HCT116 (cell line): ENCODE measurements at regions not wholly inside any gene's neighbourhood (a gene's known extent, or its start where the extent isn't known, plus 50 kb on each side); places are given as distances from the start of the nearest gene placed in this dataset.

Experiments used
- ATAC-seq: fragments of 200-7000 bp; cut with Tn5 transposase; 2 replicates; pipeline ENCODE4 v1.9.1; 2020; ENCODE audit warnings: mild to moderate bottlenecking, moderate library complexity
- BruUV-seq: library from RNA; stranded (reverse); fragments of 400-500 nt; replicated peaks from 2 replicates; lab custom pipeline; 2021; lab: Mats Ljungman, UMichigan
- CTCF ChIA-PET: fragments of 300-600 bp; sonication (Branson Sonifier 250); formaldehyde crosslinking; loops from one replicate; lab custom pipeline; 2021; ENCODE audit warnings: antibody characterized with exemption; lab: Charles Lee
- POLR2A ChIA-PET: fragments of 300-600, 350-600 bp; sonication (Branson Sonifier 250); formaldehyde crosslinking; loops from one replicate; lab custom pipeline; 2021; ENCODE audit warnings: antibody characterized with exemption; lab: Charles Lee
- RAD21 ChIA-PET, 2 experiments: fragments of 300-600 bp; sonication (Branson Sonifier 250); formaldehyde crosslinking; loops; one replicate each; lab custom pipeline; 2023; ENCODE audit warnings: low total read pairs in 2 of 2; ENCODE audit not compliant: uncharacterized antibody in 2 of 2, unreplicated experiment in 2 of 2, low non-redundant PET in 1 of 2; lab: Charles Lee
- DNase-seq: peaks from one replicate; pipeline ENCODE4 v3.0.0-alpha.2; 2010; ENCODE audit warnings: low read depth, low spot score
- H2AFZ ChIP-seq: fragments of 200-600 bp; shearing (Covaris generic), sonication (generic); 2 replicates; pipeline ENCODE4 v1.6.1; 2017; ENCODE audit warnings: low read depth, mixed run types, mixed read lengths, antibody characterized with exemption, low read length; ENCODE audit not compliant: poor library complexity, severe bottlenecking
- H3K27ac ChIP-seq: 2 replicates; pipeline ENCODE4 v1.5.1; 2012; ENCODE audit warnings: low read depth, low read length
- H3K27me3 ChIP-seq: fragments of 200-600 bp; sonication (generic); 2 replicates; pipeline ENCODE4 v1.6.1; 2016; ENCODE audit warnings: mixed run types, low read length, mixed read lengths; ENCODE audit not compliant: insufficient read depth
- H3K36me3 ChIP-seq, 2 experiments: fragments of 200-500 bp in 1 of 2; fragments of 200-600 bp in 1 of 2; sonication (Bioruptor generic) in 1 of 2; sonication (generic) in 1 of 2; 2 replicates each; pipeline versions ENCODE4 v1.5.1 to v1.6.1; 2014 to 2016; ENCODE audit warnings: low read length in 2 of 2, inconsistent platforms in 1 of 2, mixed read lengths in 1 of 2, mixed run types in 1 of 2; ENCODE audit not compliant: insufficient read depth in 2 of 2, control insufficient read depth in 1 of 2
- H3K4me1 ChIP-seq, 2 experiments: fragments of 200-600 bp in 1 of 2; sonication (generic) in 1 of 2; 2 replicates each; pipeline versions ENCODE4 v1.5.1 to v1.6.1; 2012 to 2017; ENCODE audit warnings: low read length in 2 of 2, inconsistent platforms in 1 of 2, mild to moderate bottlenecking in 1 of 2, mixed read lengths in 1 of 2, mixed run types in 1 of 2, moderate library complexity in 1 of 2; ENCODE audit not compliant: insufficient read depth in 2 of 2, control insufficient read depth in 1 of 2
- H3K4me2 ChIP-seq: fragments of 200-600 bp; sonication (generic); 2 replicates; pipeline ENCODE4 v1.6.1; 2017; ENCODE audit warnings: mixed run types, low read length, mixed read lengths
- H3K4me3 ChIP-seq, 2 experiments: fragments of 200-600 bp in 1 of 2; sonication (generic) in 1 of 2; replicated peaks in 1 of 2; 2 replicates each; pipeline ENCODE4 v1.5.1; 2011 to 2016; ENCODE audit warnings: low read length in 2 of 2, control low read depth in 1 of 2, low read depth in 1 of 2, mild to moderate bottlenecking in 1 of 2, mixed read lengths in 1 of 2, mixed run types in 1 of 2
- H3K79me2 ChIP-seq: fragments of 200-600 bp; sonication (generic); 2 replicates; pipeline ENCODE4 v1.6.1; 2017; ENCODE audit warnings: mild to moderate bottlenecking, mixed run types, low read length, moderate library complexity, mixed read lengths; ENCODE audit not compliant: insufficient read depth
- H3K9ac ChIP-seq: fragments of 200-600 bp; sonication (generic); 2 replicates; pipeline ENCODE4 v1.6.1; 2016; ENCODE audit warnings: low read length, mixed read lengths
- H3K9me2 ChIP-seq: fragments of 200-600 bp; sonication (generic), shearing (Covaris generic); 2 replicates; pipeline ENCODE4 v1.6.1; 2017; ENCODE audit warnings: mixed run types, mild to moderate bottlenecking, moderate library complexity; ENCODE audit not compliant: insufficient read depth
- H3K9me3 ChIP-seq, 2 experiments: fragments of 200-500 bp in 1 of 2; fragments of 200-600 bp in 1 of 2; sonication (Bioruptor generic) in 1 of 2; sonication (generic) in 1 of 2; 2 replicates each; pipeline ENCODE4 v1.6.1; 2014 to 2017; ENCODE audit warnings: low read length in 2 of 2, mixed read lengths in 2 of 2, inconsistent platforms in 1 of 2, low read depth in 1 of 2, mild to moderate bottlenecking in 1 of 2, mixed run types in 1 of 2, moderate library complexity in 1 of 2; ENCODE audit not compliant: control insufficient read depth in 1 of 2, insufficient read depth in 1 of 2
- H4K20me1 ChIP-seq: fragments of 200-600 bp; sonication (generic), shearing (Covaris generic); 2 replicates; pipeline ENCODE4 v1.6.1; 2017; ENCODE audit warnings: mixed run types, mild to moderate bottlenecking, moderate library complexity; ENCODE audit not compliant: insufficient read depth
- CBX3 ChIP-seq: IDR thresholded peaks from 2 replicates; pipeline ENCODE4 v1.6.1; 2012; ENCODE audit warnings: low read depth
- CEBPB ChIP-seq: IDR thresholded peaks from 2 replicates; pipeline ENCODE4 v1.6.1; 2012; ENCODE audit warnings: low read depth
- EGR1 ChIP-seq: IDR thresholded peaks from 2 replicates; pipeline ENCODE4 v1.6.1; 2012; ENCODE audit warnings: low read depth
- ELF1 ChIP-seq: IDR thresholded peaks from 2 replicates; pipeline ENCODE4 v1.6.1; 2012; ENCODE audit warnings: low read depth, borderline replicate concordance
- EZH2 ChIP-seq: fragments of 200-600 bp; sonication (generic); IDR thresholded peaks from 2 replicates; pipeline ENCODE4 v1.6.1; 2017; ENCODE audit warnings: antibody characterized with exemption, mixed run types
- FOSL1 ChIP-seq: IDR thresholded peaks from 2 replicates; pipeline ENCODE4 v1.6.1; 2012; ENCODE audit warnings: low read depth
- JUND ChIP-seq: IDR thresholded peaks from 2 replicates; pipeline ENCODE4 v1.6.1; 2012
- POLR2AphosphoS5 ChIP-seq: IDR thresholded peaks from 2 replicates; pipeline ENCODE4 v1.6.1; 2011; ENCODE audit warnings: mild to moderate bottlenecking, low read depth, low read length, moderate library complexity
- RAD21 ChIP-seq: IDR thresholded peaks from 2 replicates; pipeline ENCODE4 v1.6.1; 2012; ENCODE audit warnings: low read depth, mild to moderate bottlenecking
- SIN3A ChIP-seq: IDR thresholded peaks from 2 replicates; pipeline ENCODE4 v1.6.1; 2012; ENCODE audit warnings: low read depth
- SRF ChIP-seq: IDR thresholded peaks from 2 replicates; pipeline ENCODE4 v1.6.1; 2012; ENCODE audit warnings: low read depth
- TCF7L2 ChIP-seq: IDR thresholded peaks from 2 replicates; pipeline ENCODE4 v1.7.0; 2011; ENCODE audit warnings: borderline replicate concordance, inconsistent platforms; ENCODE audit not compliant: insufficient read depth, insufficient read length; ENCODE audit errors: extremely low read depth
- ZFX ChIP-seq: fragments of 450-650 bp; IDR thresholded peaks from 2 replicates; pipeline ENCODE4 v1.6.1; 2017
- intact Hi-C: fragments of 100-400 bp; cut with micrococcal nuclease; formaldehyde crosslinking; loops from 2 replicates; pipeline ENCODE4 v1.10.0; 2022
- TF ChIP-seq, protein P1 (sequence below): IDR thresholded peaks from 2 replicates; pipeline ENCODE4 v1.6.1; 2012; ENCODE audit warnings: low read depth
- TF ChIP-seq, protein P2 (sequence below): IDR thresholded peaks from 2 replicates; pipeline ENCODE4 v1.6.1; 2011; ENCODE audit warnings: mild to moderate bottlenecking, low read length, moderate library complexity; ENCODE audit not compliant: insufficient replicate concordance; ENCODE audit errors: extremely low read depth

DNA sequence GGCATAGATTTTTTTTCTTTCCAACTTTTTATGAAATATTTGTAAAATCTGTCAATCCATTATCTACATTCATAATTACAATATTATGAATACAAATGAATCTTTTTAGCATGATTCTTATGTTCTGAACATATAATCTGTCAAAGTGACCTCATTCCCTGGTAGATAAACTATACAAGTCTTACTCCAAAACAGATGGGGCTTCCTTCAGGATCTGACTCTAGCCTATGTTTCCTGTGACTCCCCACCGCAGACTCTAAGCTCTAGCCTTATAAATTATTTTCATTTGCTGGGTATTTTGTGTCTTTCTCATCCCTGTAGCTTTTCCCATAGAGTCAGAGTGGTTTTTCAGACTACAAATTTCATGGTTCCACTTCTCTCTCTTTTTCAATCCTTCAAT lies 202.1 kb upstream of the KITLG start:
- no peak overlapping the region for H3K9ac ChIP-seq
- ChIA-PET POLR2A (no interaction called here), RAD21 (no interaction called here), CTCF (no interaction called here)
- BruUV-seq = no TSS peak
- no peaks in the 10 kb centered on the region for H3K27me3 ChIP-seq
- H3K9me2 ChIP-seq = no peaks in the 10 kb centered on the region
- H3K36me3 ChIP-seq = no peaks in the 10 kb centered on the region
- intact Hi-C loops = no loop called here
- DNase-seq = no peak
- ATAC-seq = no peak
- H3K4me3 ChIP-seq = no peak overlapping the region
- TF ChIP-seq CEBPB (no peak), CBX3 (no peak), SRF (no peak), FOSL1 (no peak), POLR2AphosphoS5 (no peak), JUND (no peak), EZH2 (no peak), SIN3A (no peak), EGR1 (no peak), RAD21 (no peak), ELF1 (no peak), ZFX (no peak), TCF7L2 (no peak)
- TF ChIP-seq, protein P1, sequence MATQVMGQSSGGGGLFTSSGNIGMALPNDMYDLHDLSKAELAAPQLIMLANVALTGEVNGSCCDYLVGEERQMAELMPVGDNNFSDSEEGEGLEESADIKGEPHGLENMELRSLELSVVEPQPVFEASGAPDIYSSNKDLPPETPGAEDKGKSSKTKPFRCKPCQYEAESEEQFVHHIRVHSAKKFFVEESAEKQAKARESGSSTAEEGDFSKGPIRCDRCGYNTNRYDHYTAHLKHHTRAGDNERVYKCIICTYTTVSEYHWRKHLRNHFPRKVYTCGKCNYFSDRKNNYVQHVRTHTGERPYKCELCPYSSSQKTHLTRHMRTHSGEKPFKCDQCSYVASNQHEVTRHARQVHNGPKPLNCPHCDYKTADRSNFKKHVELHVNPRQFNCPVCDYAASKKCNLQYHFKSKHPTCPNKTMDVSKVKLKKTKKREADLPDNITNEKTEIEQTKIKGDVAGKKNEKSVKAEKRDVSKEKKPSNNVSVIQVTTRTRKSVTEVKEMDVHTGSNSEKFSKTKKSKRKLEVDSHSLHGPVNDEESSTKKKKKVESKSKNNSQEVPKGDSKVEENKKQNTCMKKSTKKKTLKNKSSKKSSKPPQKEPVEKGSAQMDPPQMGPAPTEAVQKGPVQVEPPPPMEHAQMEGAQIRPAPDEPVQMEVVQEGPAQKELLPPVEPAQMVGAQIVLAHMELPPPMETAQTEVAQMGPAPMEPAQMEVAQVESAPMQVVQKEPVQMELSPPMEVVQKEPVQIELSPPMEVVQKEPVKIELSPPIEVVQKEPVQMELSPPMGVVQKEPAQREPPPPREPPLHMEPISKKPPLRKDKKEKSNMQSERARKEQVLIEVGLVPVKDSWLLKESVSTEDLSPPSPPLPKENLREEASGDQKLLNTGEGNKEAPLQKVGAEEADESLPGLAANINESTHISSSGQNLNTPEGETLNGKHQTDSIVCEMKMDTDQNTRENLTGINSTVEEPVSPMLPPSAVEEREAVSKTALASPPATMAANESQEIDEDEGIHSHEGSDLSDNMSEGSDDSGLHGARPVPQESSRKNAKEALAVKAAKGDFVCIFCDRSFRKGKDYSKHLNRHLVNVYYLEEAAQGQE = no peak
- TF ChIP-seq, protein P2, sequence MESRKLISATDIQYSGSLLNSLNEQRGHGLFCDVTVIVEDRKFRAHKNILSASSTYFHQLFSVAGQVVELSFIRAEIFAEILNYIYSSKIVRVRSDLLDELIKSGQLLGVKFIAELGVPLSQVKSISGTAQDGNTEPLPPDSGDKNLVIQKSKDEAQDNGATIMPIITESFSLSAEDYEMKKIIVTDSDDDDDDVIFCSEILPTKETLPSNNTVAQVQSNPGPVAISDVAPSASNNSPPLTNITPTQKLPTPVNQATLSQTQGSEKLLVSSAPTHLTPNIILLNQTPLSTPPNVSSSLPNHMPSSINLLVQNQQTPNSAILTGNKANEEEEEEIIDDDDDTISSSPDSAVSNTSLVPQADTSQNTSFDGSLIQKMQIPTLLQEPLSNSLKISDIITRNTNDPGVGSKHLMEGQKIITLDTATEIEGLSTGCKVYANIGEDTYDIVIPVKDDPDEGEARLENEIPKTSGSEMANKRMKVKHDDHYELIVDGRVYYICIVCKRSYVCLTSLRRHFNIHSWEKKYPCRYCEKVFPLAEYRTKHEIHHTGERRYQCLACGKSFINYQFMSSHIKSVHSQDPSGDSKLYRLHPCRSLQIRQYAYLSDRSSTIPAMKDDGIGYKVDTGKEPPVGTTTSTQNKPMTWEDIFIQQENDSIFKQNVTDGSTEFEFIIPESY = no peak
- H3K79me2 ChIP-seq = no peaks in the 10 kb centered on the region
- no peak overlapping the region for H3K4me2 ChIP-seq
- peaks cover 0 to 4% of the 10 kb centered on the region in 2 experiments; a peak in 1 of 4 replicates for H3K4me1 ChIP-seq
- no peaks in the 10 kb centered on the region for H3K9me3 ChIP-seq
- H2AFZ ChIP-seq = peak overlapping the region; percentile 55
- H3K27ac ChIP-seq = no peak overlapping the region
- no peaks in the 10 kb centered on the region for H4K20me1 ChIP-seq
